Liver (tissue), 8 donors: ENCODE measurements at regions not wholly inside any gene's neighbourhood (a gene's known extent, or its start where the extent isn't known, plus 50 kb on each side); places are given as distances from the start of the nearest gene placed in this dataset.

Experiments used
- DNase-seq: peaks from one replicate; pipeline ENCODE4 v3.0.0-alpha.2; 2017; ENCODE audit warnings: low spot score
- H3K27ac ChIP-seq, 2 donors: one replicate each; pipeline ENCODE4 v1.7.0; 2013; ENCODE audit warnings: inconsistent platforms in 2 of 2, low read length in 2 of 2, control low read depth in 1 of 2, low read depth in 1 of 2, mild to moderate bottlenecking in 1 of 2
- H3K27me3 ChIP-seq, 4 donors: one replicate each; pipeline versions ENCODE4 v1.6.1 to v1.7.0; 2013; ENCODE audit warnings: low read length in 3 of 4, inconsistent platforms in 1 of 4, mild to moderate bottlenecking in 1 of 4, moderate library complexity in 1 of 4; ENCODE audit not compliant: control insufficient read depth in 4 of 4, insufficient read depth in 4 of 4
- H3K36me3 ChIP-seq, 4 donors: one replicate each; pipeline versions ENCODE4 v1.6.1 to v1.7.0; 2013; ENCODE audit warnings: low read length in 3 of 4, mild to moderate bottlenecking in 3 of 4, low read depth in 1 of 4, moderate library complexity in 1 of 4; ENCODE audit not compliant: control insufficient read depth in 4 of 4, insufficient read depth in 3 of 4
- H3K4me1 ChIP-seq, 4 donors: one replicate each; pipeline versions ENCODE4 v1.6.1 to v1.7.0; 2013; ENCODE audit warnings: low read length in 3 of 4, mild to moderate bottlenecking in 3 of 4, moderate library complexity in 1 of 4; ENCODE audit not compliant: control insufficient read depth in 4 of 4, insufficient read depth in 4 of 4
- H3K4me3 ChIP-seq, 3 donors: one replicate each; pipeline versions ENCODE4 v1.6.1 to v1.7.0; 2013; ENCODE audit warnings: low read length in 3 of 3, control low read depth in 1 of 3, low read depth in 1 of 3, mild to moderate bottlenecking in 1 of 3
- H3K9ac ChIP-seq, 2 donors: one replicate each; pipeline ENCODE4 v1.7.0; 2013; ENCODE audit warnings: low read length in 2 of 2, mild to moderate bottlenecking in 2 of 2, moderate library complexity in 2 of 2, control low read depth in 1 of 2, low read depth in 1 of 2
- H3K9me3 ChIP-seq, 4 donors: one replicate each; pipeline versions ENCODE4 v1.6.1 to v1.7.0; 2013; ENCODE audit warnings: low read length in 3 of 4; ENCODE audit not compliant: control insufficient read depth in 4 of 4
- ATF3 ChIP-seq: IDR thresholded peaks from 2 replicates; pipeline ENCODE4 v1.6.1; 2016; ENCODE audit warnings: antibody characterized with exemption
- CTCF ChIP-seq: fragments of 150-350 bp; IDR thresholded peaks from 2 replicates; pipeline ENCODE4 v1.5.1; 2017; ENCODE audit warnings: improper control_type of control experiment, low read depth, low read length; ENCODE audit not compliant: missing input control
- EGR1 ChIP-seq, 2 donors: IDR thresholded peaks; 2 replicates each; pipeline ENCODE4 v1.6.1; 2016 to 2018; ENCODE audit warnings: antibody characterized with exemption in 2 of 2, low read depth in 2 of 2
- FOXA1 ChIP-seq: IDR thresholded peaks from 2 replicates; pipeline ENCODE4 v1.6.1; 2016; ENCODE audit warnings: antibody characterized with exemption
- FOXA2 ChIP-seq: IDR thresholded peaks from 2 replicates; pipeline ENCODE4 v1.6.1; 2016; ENCODE audit warnings: antibody characterized with exemption
- GABPA ChIP-seq, 2 donors: IDR thresholded peaks in 1 of 2; conservative IDR thresholded peaks in 1 of 2; 2 replicates each; pipeline ENCODE4 v1.6.1; 2016; ENCODE audit warnings: antibody characterized with exemption in 2 of 2, mild to moderate bottlenecking in 1 of 2, moderate library complexity in 1 of 2
- HNF4A ChIP-seq, 2 donors: conservative IDR thresholded peaks; 2 replicates each; pipeline ENCODE4 v1.6.1; 2016; ENCODE audit warnings: antibody characterized with exemption in 2 of 2, mild to moderate bottlenecking in 2 of 2
- HNF4G ChIP-seq: IDR thresholded peaks from 2 replicates; pipeline ENCODE4 v1.6.1; 2016; ENCODE audit warnings: antibody characterized with exemption
- JUND ChIP-seq, 2 donors: IDR thresholded peaks; 2 replicates each; pipeline ENCODE4 v1.6.1; 2016; ENCODE audit warnings: antibody characterized with exemption in 2 of 2
- MAX ChIP-seq: IDR thresholded peaks from 2 replicates; pipeline ENCODE4 v1.6.1; 2016; ENCODE audit warnings: antibody characterized with exemption
- NR2F2 ChIP-seq: IDR thresholded peaks from 2 replicates; pipeline ENCODE4 v1.6.1; 2016; ENCODE audit warnings: antibody characterized with exemption
- RAD21 ChIP-seq, 2 donors: IDR thresholded peaks; 2 replicates each; pipeline ENCODE4 v1.6.1; 2016; ENCODE audit warnings: antibody characterized with exemption in 2 of 2, mild to moderate bottlenecking in 2 of 2
- REST ChIP-seq: IDR thresholded peaks from 2 replicates; pipeline ENCODE4 v1.6.1; 2016; ENCODE audit warnings: antibody characterized with exemption, mild to moderate bottlenecking
- RXRA ChIP-seq, 2 donors: IDR thresholded peaks; 2 replicates each; pipeline ENCODE4 v1.6.1; 2017 to 2018; ENCODE audit warnings: antibody characterized with exemption in 2 of 2, mild to moderate bottlenecking in 1 of 2
- SP1 ChIP-seq: IDR thresholded peaks from 2 replicates; pipeline ENCODE4 v1.6.1; 2018; ENCODE audit warnings: antibody characterized with exemption, mild to moderate bottlenecking
- TAF1 ChIP-seq: conservative IDR thresholded peaks from 2 replicates; pipeline ENCODE4 v1.6.1; 2016; ENCODE audit warnings: antibody characterized with exemption, mild to moderate bottlenecking
- YY1 ChIP-seq: IDR thresholded peaks from 2 replicates; pipeline ENCODE4 v1.6.1; 2016; ENCODE audit warnings: antibody characterized with exemption, mild to moderate bottlenecking
- ZBTB33 ChIP-seq: IDR thresholded peaks from 2 replicates; pipeline ENCODE4 v1.6.1; 2016; ENCODE audit warnings: antibody characterized with exemption
- WGBS: extraction: QIAGEN DNeasy Blood & Tissue Kit; methylation state at CpG from one replicate; pipeline ENCODE4 v1.1.7; 2013; 5-methylcytosine and 5-hydroxymethylcytosine counted together
- donor health status: healthy.
- donor health status: healthy.
- donor health status: healthy.
- donor health status: healthy.
- donor health status: healthy.

DNA sequence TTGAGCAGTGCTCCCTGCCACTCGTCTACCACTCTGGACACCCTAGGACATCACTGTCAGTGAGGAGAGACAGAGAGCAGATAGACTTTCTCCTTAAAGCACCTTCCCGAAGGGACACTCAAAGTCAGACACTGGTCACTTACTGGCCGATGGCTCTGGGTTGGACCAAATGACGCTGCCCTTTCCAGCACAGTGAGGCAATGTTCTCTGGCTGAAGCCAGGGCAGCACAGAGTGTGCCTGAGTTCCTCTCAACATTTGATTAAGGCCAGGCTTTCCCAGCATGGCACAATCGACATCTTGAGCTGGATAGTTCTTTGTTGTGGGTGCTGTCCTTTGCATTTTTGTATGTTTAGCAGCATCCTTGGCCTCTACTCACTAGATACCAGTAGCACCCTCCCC is 206.2 kb downstream of the CSNK2A3 start:
- no peak overlapping the region for H3K9ac ChIP-seq
- TF ChIP-seq REST = no peak
- TF ChIP-seq RXRA (IDR thresholded peaks at IDR 0.05) = no peak
- TF ChIP-seq FOXA2 = no peak
- no peak for TF ChIP-seq YY1
- no peak for TF ChIP-seq ATF3
- no peak for TF ChIP-seq HNF4G
- TF ChIP-seq JUND (IDR thresholded peaks at IDR 0.05) = no peak
- no peak for TF ChIP-seq CTCF
- no peak for TF ChIP-seq TAF1
- TF ChIP-seq FOXA1 = no peak
- TF ChIP-seq EGR1 (IDR thresholded peaks at IDR 0.05; ENCODE audit: low read depth in 2 of 2) = no peak
- no peak for TF ChIP-seq MAX
- no peak for TF ChIP-seq NR2F2
- TF ChIP-seq RAD21 (IDR thresholded peaks at IDR 0.05) = no peak
- TF ChIP-seq HNF4A (conservative IDR thresholded peaks at IDR 0.05) = no peak
- TF ChIP-seq ZBTB33 = no peak
- TF ChIP-seq GABPA (IDR thresholded peaks at IDR 0.05 in 1 of 2, conservative IDR thresholded peaks at IDR 0.05 in 1 of 2) = no peak
- no peak for DNase-seq
- no peaks in the 10 kb centered on the region for H3K36me3 ChIP-seq
- no peaks in the 10 kb centered on the region for H3K27me3 ChIP-seq
- H3K9me3 ChIP-seq = no peaks in the 10 kb centered on the region
- no peak overlapping the region for H3K27ac ChIP-seq
- peaks cover 0 to 4% (median 2%) of the 10 kb centered on the region in 4 donors for H3K4me1 ChIP-seq
- no peak overlapping the region for H3K4me3 ChIP-seq
- WGBS = 93% methylated on average over 5 of the region's 5 CpGs

DNA sequence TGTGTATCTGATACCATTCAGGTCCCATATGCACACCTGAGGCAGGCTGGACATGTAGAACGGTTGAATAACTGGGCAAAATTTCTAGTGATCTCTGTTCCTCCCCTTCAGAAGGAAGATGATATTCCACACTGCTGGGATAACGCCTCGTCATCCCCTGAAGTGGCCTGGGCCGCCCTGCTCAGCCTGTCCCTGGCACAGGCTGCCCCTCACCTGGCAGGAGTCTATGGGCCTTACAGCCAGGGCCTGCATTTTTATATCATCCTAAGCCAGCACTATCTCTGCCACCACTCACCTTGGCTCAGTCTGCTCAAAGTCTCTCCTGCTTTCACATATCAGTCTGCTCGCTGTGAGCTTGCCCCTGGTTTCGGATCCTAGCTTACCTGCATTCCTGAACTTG is 209.2 kb downstream of the CSNK2A3 start:
- Histone ChIP-seq H3K27ac (no peak overlapping the region), H3K9me3 (no peaks in the 10 kb centered on the region), H3K4me3 (no peak overlapping the region), H3K36me3 (no peaks in the 10 kb centered on the region), H3K9ac (no peak overlapping the region), H3K27me3 (no peaks in the 10 kb centered on the region), H3K4me1 (peaks cover 3 to 12% (median 10%) of the 10 kb centered on the region in 4 donors)
- TF ChIP-seq TAF1 = no peak
- no peak for TF ChIP-seq FOXA2
- no peak for TF ChIP-seq SP1
- no peak for TF ChIP-seq YY1
- no peak for TF ChIP-seq ZBTB33
- TF ChIP-seq ATF3 = no peak
- TF ChIP-seq JUND (IDR thresholded peaks at IDR 0.05) = no peak
- TF ChIP-seq FOXA1 = no peak
- WGBS = 82% methylated on average over 6 of the region's 6 CpGs
- DNase-seq = no peak
